Activated CD4-positive, alpha-beta T cell treated with anti-CD3 and anti-CD28 coated beads, Interleukin-2, Interleukin-6, amounts not matched to agents 100 ng/mL and 50 ng/mL, durations not matched to agents 16 hours and 8 hours (primary cell): ENCODE measurements at regions not wholly inside any gene's neighbourhood (a gene's known extent, or its start where the extent isn't known, plus 50 kb on each side); places are given as distances from the start of the nearest gene placed in this dataset.
"Not testable (repeated sequence)": the region's sequence is repeated elsewhere in the genome, so short reads cannot be mapped to it uniquely, and the experiment has no call there.

Experiments
- DNase-seq: peaks from one replicate; pipeline ENCODE4 v3.0.0-alpha.2; 2020

DNA sequence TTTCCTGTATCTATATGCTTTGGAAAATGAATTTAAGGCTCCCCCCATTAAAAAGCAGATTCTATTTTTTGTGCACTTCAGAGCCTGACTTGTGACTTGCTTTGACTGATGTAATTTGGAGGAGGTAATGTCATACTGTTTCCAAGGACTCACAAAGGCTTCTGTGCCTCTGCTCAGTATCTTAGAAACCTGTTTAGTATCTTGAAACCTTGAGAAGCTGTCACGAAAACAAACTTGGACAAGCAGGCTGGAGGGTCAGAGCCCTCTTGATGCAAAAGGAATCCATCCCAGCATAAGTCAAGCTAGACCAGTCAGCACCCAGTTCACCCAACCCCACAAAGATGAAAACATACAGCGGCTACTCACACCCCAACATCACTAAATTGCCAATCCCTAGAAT is 560.0 kb upstream of the PCDH7 start:
- no peak for DNase-seq

DNA sequence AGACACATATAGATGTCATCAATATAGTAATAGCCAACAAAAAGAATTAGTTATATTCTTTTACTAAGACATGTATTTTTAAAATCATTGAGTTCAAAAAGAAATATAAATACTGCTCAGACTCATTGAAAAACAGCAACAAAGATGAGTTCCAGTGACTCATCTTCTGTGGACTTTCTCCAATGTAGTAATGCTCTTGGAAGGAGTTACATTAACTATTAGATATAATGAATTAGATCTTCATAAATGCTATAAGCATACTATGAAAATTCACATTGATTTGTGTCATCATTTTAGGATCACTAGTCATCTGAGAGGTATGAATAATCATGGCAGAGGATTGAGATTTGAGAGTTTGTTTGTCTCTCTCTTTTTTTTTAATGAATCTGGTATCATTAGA is 547.8 kb upstream of the PCDH7 start:
- no peak for DNase-seq

DNA sequence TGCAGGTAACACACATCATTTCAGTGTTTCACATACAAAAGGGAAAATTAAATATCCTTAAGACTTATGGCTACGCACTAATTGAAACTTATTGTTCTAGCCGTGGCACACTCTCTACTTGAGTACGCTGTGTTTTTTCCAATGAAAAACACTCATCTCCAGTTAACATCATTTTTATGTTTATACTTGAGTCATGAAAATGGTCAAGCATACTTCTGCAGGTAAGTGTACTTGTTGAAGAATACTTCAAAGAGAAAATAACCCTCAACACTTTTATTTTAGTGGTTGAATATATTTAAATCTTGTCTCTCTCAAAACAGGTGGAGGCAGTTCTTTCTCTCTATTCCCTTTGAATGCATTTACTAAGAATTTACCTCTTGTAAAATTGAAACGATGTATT is 538.7 kb upstream of the PCDH7 start:
- DNase-seq, result no peak

DNA sequence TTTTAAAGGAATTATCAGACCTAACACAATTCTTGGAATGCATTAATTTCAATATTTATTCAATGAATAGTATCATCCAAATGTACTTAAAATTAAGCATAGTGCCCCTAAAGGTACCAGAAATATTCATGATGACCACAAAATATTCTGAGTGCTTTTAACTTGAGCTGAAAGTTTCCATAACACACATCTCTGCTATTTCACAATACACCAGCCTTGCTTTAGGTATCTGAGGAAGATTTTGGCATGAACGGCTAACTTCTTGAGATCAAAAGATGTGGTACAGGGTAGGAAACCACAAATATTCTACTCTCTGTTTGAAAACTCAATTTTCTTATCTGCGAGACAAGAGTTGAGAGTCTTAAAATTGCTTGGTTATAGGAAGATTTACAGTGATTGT is 538.3 kb upstream of the PCDH7 start:
- no peak for DNase-seq

DNA sequence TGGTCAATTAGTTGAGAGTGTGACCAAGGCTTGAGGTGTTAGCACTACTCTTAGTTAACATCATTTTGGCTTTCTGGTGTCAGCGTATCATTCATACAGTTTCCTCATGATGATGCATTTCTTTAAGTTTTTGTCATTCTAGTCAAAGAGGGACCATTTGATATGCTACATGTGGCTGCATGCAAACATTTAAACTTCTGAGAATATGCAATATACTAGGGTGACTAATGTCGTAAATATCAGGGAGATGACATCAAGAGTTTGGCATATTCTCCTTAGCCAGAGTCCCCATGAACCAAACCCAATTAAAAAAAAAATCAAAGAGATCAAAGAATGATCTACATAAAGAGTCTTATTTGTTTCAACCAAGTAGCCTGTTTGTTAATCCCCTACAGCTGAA is 537.4 kb upstream of the PCDH7 start:
- no peak for DNase-seq

DNA sequence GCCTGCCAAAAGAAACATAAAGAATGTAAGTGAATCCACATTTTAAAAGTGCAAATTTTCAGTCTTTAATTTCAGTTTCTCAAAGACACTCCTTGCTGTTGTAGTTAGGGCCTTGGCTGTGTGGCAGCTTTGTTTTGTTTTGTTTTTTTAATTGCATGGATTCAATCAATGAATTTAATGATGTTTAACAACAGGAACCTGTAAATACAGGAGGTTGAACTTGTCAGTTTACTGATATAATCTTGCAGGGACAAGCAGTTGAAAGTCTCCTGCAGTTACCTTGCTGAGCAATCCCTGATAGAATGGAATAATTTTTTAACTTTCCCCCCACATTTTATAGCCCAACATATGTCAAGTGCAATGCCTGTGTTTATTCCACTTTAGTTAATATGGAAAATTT is 528.3 kb upstream of the PCDH7 start:
- DNase-seq, result no peak

DNA sequence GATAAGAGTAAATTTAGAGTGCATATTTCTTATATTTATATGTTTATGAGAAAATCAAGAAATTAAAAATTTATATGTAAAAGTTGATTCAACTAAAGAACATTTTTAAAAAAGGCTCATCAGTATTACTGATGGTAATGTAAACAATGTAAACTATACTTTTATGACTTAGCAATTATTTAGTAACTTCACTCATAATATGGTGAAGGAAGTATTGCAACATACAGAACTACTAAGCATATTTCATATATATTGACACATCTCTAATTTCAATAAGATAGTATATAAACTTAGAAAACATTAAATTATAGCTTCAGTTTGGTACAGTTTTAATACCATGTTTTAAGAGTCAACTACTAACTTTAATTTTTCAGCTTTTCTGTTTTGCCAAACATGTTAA is 512.8 kb upstream of the PCDH7 start:
- DNase-seq, result no peak

DNA sequence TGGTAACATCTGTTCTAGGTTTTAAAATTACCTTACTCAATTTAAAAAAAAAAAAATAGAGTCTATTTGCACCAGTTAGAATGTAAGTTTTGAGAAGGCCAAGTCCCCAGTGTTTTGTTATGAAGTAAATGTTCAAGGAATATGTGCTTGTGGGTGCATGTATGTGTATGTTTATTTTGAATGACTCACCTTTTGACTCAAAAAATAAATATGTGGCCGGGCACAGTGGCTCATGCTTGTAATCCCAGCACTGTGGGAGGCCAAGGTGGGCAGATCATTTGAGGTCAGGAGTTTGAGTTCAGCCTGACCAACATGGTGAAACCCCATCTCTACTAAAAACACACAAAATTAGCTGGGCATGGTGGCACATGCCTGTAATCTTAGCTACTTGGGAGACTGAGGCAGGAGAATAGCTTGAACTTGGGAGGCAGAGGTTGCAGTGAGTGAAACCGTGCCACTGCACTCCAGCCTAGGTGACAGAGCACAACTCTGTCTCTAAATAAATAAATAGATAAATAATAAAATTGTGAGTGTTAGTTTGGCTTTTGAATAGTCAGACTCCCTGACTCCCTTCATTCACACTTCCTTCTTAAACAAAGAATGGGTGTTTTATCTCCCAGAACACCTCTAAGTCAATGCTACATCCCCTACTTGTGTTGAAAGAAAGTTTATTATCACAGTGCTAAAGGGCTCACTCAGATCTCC is 511.3 kb upstream of the PCDH7 start:
- DNase-seq, result no peak

DNA sequence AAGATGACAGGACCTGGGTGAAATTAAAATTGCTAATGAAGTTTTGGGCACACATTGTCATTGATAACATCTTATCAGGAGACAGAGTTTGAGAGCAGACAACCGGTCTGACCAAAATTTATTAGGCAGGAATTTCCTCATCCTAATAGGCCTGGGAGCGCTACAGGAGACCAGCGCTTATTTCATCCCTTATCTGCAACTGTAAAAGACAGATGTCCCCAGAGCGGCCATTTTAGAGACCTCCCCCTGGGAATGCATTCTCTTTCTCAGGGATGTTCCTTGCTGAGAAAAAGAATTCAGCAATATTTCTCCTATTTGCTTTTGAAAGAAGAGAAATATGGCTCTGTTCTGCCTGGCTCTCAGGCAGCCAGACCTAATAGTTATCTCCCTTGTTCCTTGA is 504.2 kb upstream of the PCDH7 start:
- not testable (repeated sequence) for DNase-seq

DNA sequence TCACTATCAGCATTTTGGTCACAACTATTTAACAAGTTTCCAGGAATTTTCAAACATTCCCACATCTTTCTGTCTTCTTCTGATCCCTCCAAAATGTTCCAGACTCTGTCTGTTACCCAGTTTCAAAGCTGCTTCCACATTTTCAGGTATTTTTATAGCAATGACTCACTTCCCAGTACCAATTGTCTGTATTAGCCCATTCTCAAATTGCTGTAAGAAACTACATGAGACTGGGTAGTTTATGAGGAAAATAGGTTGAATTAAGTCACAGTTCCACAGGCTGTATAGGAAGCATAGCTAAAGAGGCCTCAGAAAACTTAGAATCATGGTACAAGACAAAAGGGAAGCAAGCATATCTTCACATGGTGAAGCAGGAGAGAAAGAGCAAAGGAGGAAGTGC is 475.0 kb upstream of the PCDH7 start:
- no peak for DNase-seq

DNA sequence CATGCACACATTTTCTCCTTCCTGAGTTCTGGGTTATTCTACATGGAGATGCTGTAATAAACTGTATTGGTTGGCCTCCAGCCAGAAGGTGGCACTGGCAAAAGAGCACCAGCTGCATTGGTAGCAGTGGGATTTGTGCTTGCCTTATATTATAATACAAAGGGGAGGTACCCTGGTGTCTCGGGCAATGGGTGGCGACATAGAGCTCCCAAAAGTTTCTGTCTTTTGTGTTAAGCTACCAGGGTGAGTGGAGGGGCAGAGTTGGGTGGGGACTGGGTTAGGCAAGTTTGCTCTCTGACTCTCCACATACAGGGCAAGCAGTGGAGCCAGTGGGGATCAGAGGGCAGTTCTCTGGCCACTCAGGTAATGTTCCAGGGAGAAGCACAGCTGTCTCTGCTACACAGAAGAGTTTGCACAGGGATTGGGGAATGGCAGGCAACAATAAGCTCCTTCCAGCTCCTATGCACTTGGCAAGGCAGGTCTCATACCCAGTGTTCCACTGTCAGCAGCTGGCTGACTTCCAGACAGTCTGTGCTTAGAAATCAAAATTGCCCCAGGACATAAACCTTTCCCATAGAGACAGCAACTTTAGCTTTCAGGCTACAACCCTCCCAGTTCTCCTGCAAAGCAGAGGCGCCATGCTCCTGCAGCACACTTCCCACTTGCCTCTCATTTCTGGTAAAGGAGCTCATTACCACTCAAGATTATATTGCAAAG is 463.9 kb upstream of the PCDH7 start:
- DNase-seq, result no peak

DNA sequence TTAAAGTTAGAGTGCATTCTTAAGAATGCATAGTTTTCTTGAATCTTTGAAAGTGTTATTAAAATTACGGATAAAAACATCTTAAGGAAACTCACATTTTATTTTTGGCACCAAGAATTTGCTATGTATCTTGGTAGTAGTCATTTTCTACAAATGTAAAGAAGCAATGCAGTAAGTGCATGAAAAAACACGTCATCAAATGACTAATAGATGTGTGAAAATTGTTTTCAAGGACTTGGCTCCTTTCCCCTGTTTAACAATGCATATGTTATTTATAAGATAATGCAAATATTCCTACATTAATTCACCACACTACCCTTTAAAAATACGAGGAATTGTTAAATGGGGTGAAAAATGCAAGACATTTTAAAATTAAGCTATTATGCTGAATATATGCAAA is 461.2 kb upstream of the PCDH7 start:
- no peak for DNase-seq

DNA sequence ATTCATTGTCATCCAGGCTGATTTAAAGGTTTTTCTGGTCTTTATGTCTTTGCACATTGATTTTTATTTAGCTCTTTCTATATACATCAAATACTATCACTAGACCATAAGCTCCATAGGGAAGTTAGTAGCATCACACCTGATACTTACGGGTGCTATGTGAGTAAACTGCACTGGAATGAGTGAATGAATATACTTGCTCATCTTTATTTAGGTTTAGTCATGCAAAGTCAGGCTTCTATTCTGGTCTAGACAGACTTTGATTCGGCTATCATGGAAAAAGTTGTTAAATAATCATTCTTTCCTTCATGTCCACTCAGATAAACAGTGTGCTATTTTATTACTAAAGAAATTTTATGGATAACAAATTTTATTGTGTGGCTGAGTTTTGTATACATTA is 457.8 kb upstream of the PCDH7 start:
- DNase-seq, result no peak

DNA sequence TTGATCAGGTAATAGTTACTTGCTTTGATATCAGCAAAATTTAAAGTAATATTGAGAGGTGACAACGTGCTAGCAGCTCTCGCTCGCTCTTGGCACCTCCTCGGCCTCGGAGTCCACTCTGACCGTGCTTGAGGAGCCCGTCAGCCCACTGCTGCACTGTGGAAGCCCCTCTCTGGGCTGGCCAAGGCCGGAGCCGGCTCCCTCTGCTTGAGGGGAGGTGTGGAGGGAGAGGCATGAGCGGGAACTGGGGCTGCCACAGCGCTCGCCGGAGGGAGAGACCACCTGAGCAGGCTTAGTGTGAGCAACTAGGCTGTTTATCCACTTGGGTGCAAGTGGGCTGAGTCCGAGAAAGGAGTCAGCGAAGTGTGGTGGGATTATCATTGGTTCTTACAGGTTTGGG is 455.7 kb upstream of the PCDH7 start:
- DNase-seq, result no peak

DNA sequence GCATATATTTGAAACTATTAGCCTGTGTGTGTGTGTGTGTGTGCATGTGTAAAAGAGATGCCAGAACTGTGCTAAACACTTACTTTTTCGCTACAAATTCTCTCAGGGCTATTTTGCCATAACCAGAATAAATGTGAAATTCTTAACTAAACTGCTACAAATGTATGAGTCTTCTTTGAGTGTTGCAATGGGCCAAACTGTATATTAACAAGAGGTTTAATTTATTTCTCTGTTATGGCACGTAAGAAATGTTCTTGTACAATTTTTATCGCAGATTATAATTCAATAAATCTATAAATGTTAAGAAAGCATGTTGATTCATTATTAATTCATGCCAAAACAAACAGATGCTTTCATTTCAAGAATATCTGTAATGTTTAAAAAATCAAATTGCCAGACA is 454.5 kb upstream of the PCDH7 start:
- no peak for DNase-seq

DNA sequence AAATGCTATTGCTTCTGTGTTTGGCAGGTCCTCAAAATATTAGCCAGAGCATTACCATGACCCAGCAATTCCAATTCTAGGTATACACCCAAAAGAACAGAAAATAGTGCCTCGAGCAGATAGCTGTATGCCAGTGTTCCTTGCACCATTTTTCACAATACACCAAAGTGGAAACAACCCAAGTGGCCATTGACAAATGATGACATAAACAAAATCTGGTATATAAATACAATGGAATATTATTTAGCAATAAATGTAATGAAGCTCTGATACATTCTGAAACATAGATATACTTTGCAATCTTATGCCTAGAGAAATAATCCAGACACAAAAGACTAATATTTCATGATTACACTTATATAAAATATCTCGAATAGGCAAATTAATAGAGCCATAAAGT is 451.8 kb upstream of the PCDH7 start:
- DNase-seq, result no peak

DNA sequence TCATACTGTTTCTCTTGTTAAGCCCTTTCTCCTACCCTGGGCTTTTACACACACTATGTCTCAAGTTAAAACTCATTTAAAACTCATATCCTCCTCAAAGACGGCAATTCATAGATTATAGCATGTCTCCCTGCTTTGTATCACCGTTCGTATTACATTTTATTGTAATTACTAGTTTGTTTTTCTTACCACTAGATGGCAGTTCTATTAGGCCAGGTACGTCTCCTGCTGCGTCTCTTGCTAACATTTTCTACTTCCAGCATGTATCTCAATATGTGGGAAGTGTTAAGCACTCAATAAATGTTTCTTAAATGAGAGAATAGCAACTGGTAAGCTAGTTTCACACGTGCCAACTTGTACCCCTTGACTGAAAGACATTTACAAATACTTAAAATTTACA is 450.3 kb upstream of the PCDH7 start:
- DNase-seq, result no peak

DNA sequence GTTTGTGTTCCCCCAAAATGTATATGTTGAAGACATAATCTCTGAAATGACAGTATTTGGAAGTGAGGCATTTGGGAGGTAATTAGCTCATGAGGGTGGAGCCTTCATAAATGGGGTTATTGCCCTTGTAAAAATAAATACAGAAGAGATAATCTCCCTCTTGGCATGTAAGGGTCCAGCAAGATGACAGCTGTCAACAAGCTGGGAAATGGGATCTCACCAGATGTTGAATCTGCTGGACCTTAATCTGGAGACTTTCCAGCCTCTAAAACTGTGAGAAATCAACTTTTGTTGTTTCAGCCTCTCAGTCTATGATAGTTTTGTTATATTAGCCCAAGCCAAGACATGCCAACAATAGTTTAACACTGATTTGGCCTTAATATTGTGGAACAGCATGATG is 438.2 kb upstream of the PCDH7 start:
- DNase-seq, result no peak

DNA sequence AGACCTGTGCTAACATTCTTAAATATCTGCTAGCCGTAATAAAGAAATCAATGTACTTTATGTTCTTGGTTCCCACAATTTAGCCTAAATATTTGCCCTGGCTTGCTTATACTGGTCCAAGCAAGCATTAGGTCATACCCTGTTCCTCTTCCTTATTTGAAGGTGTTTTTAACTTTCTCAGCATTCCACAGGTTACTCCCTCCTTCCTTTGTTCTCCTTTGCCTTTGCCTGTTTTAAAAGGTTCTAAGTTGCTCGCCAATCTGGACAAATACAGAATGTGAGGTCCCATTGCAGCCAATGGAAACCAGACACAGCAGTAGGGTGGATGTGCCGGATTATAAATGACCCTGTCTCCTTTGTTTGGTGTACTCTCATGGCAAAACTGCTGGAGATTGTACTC is 436.8 kb upstream of the PCDH7 start:
- DNase-seq, result no peak

DNA sequence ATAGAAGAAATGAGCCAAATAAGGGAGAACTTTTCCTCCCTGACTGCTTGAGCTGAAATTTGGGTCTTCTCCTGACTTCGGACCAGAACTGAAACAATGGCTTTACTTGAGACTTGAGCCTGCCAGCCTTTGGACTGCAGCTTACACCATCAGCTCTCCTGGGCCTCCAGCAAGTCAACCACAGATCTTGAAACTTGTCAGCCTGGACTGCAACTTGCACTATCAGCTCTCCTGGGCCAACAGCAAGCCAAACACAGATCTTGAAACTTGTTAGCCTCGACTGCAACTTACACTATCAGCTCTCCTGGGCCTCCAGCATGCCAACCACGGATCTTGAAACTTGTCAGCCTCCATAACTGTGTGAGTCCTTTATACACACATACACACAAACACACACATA is 425.9 kb upstream of the PCDH7 start:
- no peak for DNase-seq

DNA sequence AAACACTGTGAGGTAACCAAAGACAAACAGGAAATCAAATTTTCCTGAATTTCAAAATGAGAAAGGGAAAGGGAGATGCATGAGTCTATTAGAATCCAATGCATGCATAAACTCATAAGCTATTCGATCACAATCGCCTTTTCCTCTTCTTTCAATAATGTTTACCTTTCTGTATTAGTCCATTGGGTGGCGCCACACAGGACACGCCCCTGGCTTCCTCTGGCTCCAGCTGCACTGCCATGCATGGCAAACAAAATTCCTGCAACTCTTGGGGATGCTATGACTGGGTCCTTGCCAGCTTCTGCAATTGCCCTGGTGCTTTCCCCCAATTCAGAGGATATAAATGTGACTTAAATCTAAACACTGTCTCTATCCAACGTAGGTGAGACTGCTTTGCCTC is 424.5 kb upstream of the PCDH7 start:
- DNase-seq, result no peak

DNA sequence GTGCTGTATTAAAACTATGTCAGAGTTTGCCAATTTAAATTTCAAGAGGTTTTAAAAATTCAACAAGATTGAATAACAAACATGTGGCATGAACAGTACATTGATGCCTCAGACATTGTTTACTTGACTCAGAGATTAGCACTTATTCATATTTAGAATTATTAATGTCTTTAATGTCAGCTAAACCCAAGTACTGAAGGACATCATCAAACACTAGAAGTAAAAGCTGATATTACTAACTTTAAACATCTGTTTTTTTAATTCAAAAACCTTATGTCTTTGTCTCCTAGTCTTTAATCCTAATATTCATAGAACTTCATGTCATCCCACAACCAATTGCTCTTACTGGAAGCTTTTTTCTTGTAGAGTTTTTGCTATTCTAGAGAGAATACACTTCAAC is 406.2 kb upstream of the PCDH7 start:
- no peak for DNase-seq

DNA sequence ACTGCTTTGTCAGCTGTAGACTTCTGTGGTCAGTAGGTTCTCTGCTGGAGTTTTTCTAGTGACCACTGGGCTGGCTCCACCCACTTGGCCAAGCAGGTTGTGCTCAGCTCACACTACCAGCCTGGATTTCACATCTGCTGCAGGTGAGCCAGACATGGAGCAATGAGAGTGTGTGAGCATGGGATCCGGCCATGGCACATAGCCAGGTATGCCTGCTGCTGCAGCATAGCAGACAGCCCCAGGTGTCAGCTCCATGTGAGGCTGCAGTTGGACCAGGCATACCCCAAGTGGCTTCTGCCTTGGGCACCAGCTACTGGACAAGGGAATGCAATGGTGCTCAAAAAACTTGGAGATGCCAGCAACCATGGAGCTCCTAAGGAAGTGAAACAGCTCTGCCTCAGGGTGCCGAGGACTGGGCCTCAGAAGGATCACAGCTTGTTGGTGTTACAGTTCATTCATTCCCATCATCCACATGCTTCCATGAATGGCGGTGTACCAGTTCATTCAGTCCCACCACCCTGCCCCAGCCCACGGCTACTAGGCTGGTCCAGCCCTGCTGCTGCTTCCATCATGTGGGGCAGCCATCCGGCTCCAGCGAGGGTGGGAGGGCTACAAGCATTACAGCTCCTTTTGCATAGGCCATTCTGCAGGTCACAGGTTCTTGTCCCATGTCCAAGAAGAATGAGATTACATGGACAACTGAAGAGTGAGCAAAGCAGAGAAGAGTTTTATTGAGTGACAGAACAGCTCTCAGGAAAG is 389.1 kb upstream of the PCDH7 start:
- no peak for DNase-seq

DNA sequence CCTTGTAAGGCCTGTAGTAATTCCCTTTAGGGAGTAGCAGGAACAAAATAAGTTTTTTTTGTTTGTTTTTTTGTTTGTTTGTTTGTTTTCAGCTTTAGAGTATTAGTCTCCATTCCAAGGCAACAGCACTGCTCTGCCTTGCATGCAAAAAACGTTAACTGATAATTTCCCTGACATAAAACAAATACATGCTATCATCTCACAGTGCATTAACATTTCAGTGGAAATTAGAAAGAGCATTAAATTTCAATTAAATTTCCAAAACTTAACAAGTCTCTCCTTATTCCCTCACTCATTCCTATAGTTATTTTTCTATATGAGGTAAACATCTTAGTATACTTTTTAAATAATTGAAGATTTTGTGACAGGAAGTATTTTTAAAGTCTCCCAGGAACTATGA is 378.4 kb upstream of the PCDH7 start:
- no peak for DNase-seq
